ENCODE measurements at regions not wholly inside any gene's neighbourhood (a gene's known extent, or its start where the extent isn't known, plus 50 kb on each side); places are given as distances from the start of the nearest gene placed in this dataset.

- TF ChIP-seq PPARA (CRISPR knock-in tag; IDR thresholded peaks at IDR 0.05; ENCODE audit: borderline replicate concordance) (no peak), ZNF565 (CRISPR knock-in tag; conservative IDR thresholded peaks at IDR 0.05; ENCODE audit: low read depth) (no peak), RARB (CRISPR knock-in tag; IDR thresholded peaks at IDR 0.05) (no peak), GLIS3 (CRISPR knock-in tag; IDR thresholded peaks at IDR 0.05) (no peak), ZFP30 (CRISPR knock-in tag; IDR thresholded peaks at IDR 0.05) (no peak), TCF4 (CRISPR knock-in tag; IDR thresholded peaks at IDR 0.05; ENCODE audit: borderline replicate concordance) (no peak), POU6F1 (CRISPR knock-in tag; IDR thresholded peaks at IDR 0.05; ENCODE audit: borderline replicate concordance, low read depth) (no peak), ZFP3 (CRISPR knock-in tag; IDR thresholded peaks at IDR 0.05) (no peak), BACH2 (CRISPR knock-in tag; IDR thresholded peaks at IDR 0.05; ENCODE audit: borderline replicate concordance) (no peak), ESRRG (CRISPR knock-in tag; IDR thresholded peaks at IDR 0.05) (no peak), ZC3H10 (CRISPR knock-in tag; IDR thresholded peaks at IDR 0.05) (no peak), OSR1 (CRISPR knock-in tag; IDR thresholded peaks at IDR 0.05) (no peak)
- TF ChIP-seq, protein P1, sequence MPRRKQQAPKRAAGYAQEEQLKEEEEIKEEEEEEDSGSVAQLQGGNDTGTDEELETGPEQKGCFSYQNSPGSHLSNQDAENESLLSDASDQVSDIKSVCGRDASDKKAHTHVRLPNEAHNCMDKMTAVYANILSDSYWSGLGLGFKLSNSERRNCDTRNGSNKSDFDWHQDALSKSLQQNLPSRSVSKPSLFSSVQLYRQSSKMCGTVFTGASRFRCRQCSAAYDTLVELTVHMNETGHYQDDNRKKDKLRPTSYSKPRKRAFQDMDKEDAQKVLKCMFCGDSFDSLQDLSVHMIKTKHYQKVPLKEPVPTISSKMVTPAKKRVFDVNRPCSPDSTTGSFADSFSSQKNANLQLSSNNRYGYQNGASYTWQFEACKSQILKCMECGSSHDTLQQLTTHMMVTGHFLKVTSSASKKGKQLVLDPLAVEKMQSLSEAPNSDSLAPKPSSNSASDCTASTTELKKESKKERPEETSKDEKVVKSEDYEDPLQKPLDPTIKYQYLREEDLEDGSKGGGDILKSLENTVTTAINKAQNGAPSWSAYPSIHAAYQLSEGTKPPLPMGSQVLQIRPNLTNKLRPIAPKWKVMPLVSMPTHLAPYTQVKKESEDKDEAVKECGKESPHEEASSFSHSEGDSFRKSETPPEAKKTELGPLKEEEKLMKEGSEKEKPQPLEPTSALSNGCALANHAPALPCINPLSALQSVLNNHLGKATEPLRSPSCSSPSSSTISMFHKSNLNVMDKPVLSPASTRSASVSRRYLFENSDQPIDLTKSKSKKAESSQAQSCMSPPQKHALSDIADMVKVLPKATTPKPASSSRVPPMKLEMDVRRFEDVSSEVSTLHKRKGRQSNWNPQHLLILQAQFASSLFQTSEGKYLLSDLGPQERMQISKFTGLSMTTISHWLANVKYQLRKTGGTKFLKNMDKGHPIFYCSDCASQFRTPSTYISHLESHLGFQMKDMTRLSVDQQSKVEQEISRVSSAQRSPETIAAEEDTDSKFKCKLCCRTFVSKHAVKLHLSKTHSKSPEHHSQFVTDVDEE (CRISPR knock-in tag; IDR thresholded peaks at IDR 0.05), result no peak
- TF ChIP-seq, protein P2, sequence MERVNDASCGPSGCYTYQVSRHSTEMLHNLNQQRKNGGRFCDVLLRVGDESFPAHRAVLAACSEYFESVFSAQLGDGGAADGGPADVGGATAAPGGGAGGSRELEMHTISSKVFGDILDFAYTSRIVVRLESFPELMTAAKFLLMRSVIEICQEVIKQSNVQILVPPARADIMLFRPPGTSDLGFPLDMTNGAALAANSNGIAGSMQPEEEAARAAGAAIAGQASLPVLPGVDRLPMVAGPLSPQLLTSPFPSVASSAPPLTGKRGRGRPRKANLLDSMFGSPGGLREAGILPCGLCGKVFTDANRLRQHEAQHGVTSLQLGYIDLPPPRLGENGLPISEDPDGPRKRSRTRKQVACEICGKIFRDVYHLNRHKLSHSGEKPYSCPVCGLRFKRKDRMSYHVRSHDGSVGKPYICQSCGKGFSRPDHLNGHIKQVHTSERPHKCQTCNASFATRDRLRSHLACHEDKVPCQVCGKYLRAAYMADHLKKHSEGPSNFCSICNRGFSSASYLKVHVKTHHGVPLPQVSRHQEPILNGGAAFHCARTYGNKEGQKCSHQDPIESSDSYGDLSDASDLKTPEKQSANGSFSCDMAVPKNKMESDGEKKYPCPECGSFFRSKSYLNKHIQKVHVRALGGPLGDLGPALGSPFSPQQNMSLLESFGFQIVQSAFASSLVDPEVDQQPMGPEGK (CRISPR knock-in tag; IDR thresholded peaks at IDR 0.05; ENCODE audit: borderline replicate concordance), result no peak
Measured at GRCh38 chr1:72366466-72366865, 84.1 kb upstream of the NEGR1 start.
